ENCODE measurements at regions not wholly inside any gene's neighbourhood (a gene's known extent, or its start where the extent isn't known, plus 50 kb on each side); places are given as distances from the start of the nearest gene placed in this dataset.

GRCh38 chr5:12019306-12019705 lies 115.1 kb upstream of the CTNND2 start:
- no peak overlapping the region for H3K4me3 Mint-ChIP-seq
- no peaks in the 10 kb centered on the region for H3K27me3 ChIP-seq (ENCODE audit: insufficient read depth)
- no peak overlapping the region for H3K27ac Mint-ChIP-seq
- DNase-seq (ENCODE audit: low spot score) (no peak), ATAC-seq (no peak)
- H3K4me1 Mint-ChIP-seq, result peaks cover 16% of the 10 kb centered on the region; the same call in 2 of the 3 replicates
- TF ChIP-seq CTCF (conservative IDR thresholded peaks at IDR 0.05; ENCODE audit: low read depth in 2 of 2), result no peak
- no peak for TF ChIP-seq ETS1 (IDR thresholded peaks at IDR 0.05)
- TF ChIP-seq JUNB (IDR thresholded peaks at IDR 0.05; ENCODE audit: unreplicated experiment), result no peak
- TF ChIP-seq EZH2phosphoT487 (IDR thresholded peaks at IDR 0.05; ENCODE audit: unreplicated experiment), result no peak
- TF ChIP-seq ZNF114 (CRISPR knock-in tag; IDR thresholded peaks at IDR 0.05), result no peak
- TF ChIP-seq ZNF462 (CRISPR knock-in tag; IDR thresholded peaks at IDR 0.05), result no peak
- TF ChIP-seq STAT1 (IDR thresholded peaks at IDR 0.05; ENCODE audit: unreplicated experiment), result no peak
- no peak for TF ChIP-seq ZNF331 (CRISPR knock-in tag; IDR thresholded peaks at IDR 0.05; ENCODE audit: low read depth)
- TF ChIP-seq REST (IDR thresholded peaks at IDR 0.05; ENCODE audit: unreplicated experiment), result no peak
- TF ChIP-seq CREB1 (CRISPR knock-in tag; IDR thresholded peaks at IDR 0.05; ENCODE audit: low read depth), result no peak
- H3K4me1 ChIP-seq (ENCODE audit: insufficient read depth), result no peaks in the 10 kb centered on the region
- H3K36me3 ChIP-seq (ENCODE audit: insufficient read depth), result no peaks in the 10 kb centered on the region
- no peak overlapping the region for H3K4me2 ChIP-seq
- H3K36me3 Mint-ChIP-seq (ENCODE audit: low read depth), result no peaks in the 10 kb centered on the region
- no peaks in the 10 kb centered on the region for H3F3A ChIP-seq (replicated peaks; ENCODE audit: low read depth)
- no peak overlapping the region for H2AFZ ChIP-seq
- peaks cover 5% of the 10 kb centered on the region for H3K27me3 Mint-ChIP-seq (ENCODE audit: insufficient read depth, low read depth, poor library complexity)
- H3K4me3 ChIP-seq, result no peak overlapping the region
- H4K20me1 ChIP-seq (replicated peaks; ENCODE audit: insufficient read depth), result no peaks in the 10 kb centered on the region; the same call in 1 of the 2 replicates
- H3K9me2 ChIP-seq (ENCODE audit: insufficient read depth), result no peaks in the 10 kb centered on the region
- no peaks in the 10 kb centered on the region for H3K79me2 ChIP-seq (replicated peaks; ENCODE audit: insufficient read depth)
- no peaks in the 10 kb centered on the region; the same call in 2 of the 3 replicates for H3K9me3 Mint-ChIP-seq
- no peak overlapping the region for H3K27ac ChIP-seq (ENCODE audit: low read depth)

All from GM23338 (cell line).